ENCODE measurements at regions not wholly inside any gene's neighbourhood (a gene's known extent, or its start where the extent isn't known, plus 50 kb on each side); places are given as distances from the start of the nearest gene placed in this dataset.
A peak's percentile ranks its signal among the peaks of the same experiment; 100 is the strongest.

- DNase-seq: peak in 2 of 3 donors; percentile 36 to 44
Observed at GRCh38 chr2:120520929-120521912, 175.3 kb downstream of the INHBB start.

- no peak for DNase-seq
Observed at GRCh38 chr2:120522151-120522751, 176.3 kb downstream of the INHBB start.

GRCh38 chr2:120523766-120524165 is 177.8 kb downstream of the INHBB start:
- DNase-seq: no peak

- no peak for DNase-seq
Observed at GRCh38 chr2:120524174-120524573, 178.2 kb downstream of the INHBB start.

GRCh38 chr2:120525056-120526046 is 179.4 kb downstream of the INHBB start:
- peak in 2 of 3 donors; percentile 11 to 35 for DNase-seq

- no peak for DNase-seq
Observed at GRCh38 chr2:120526047-120526562, 180.2 kb downstream of the INHBB start.

- no peak for DNase-seq
Observed at GRCh38 chr2:120526997-120527945, 181.3 kb downstream of the INHBB start.

- DNase-seq: no peak
Observed at GRCh38 chr2:120528051-120528692, 182.2 kb downstream of the INHBB start.

- no peak for DNase-seq
Observed at GRCh38 chr2:120528693-120529076, 182.7 kb downstream of the INHBB start.

GRCh38 chr2:120530781-120531180 is 184.8 kb downstream of the INHBB start:
- no peak for DNase-seq

- no peak for DNase-seq
Observed at GRCh38 chr2:120531365-120531764, 185.4 kb downstream of the INHBB start.

- DNase-seq: no peak
Observed at GRCh38 chr2:120531863-120532600, 186.1 kb downstream of the INHBB start.

- no peak for DNase-seq
Observed at GRCh38 chr2:120533625-120534024, 187.7 kb downstream of the INHBB start.

GRCh38 chr2:120534457-120534856 is 188.5 kb downstream of the INHBB start:
- DNase-seq: no peak

- DNase-seq: no peak
Observed at GRCh38 chr2:120535081-120535480, 189.1 kb downstream of the INHBB start.

GRCh38 chr2:120536141-120536540 is 190.2 kb downstream of the INHBB start:
- DNase-seq: no peak

- DNase-seq: no peak
Observed at GRCh38 chr2:120538691-120539423, 192.9 kb downstream of the INHBB start.

- DNase-seq: no peak
Observed at GRCh38 chr2:120539424-120539936, 193.5 kb downstream of the INHBB start.

All from suppressor macrophage treated with lipopolysaccharide for 1 hour (primary cell).